Hepatocyte (in vitro differentiated cells): ENCODE measurements at regions not wholly inside any gene's neighbourhood (a gene's known extent, or its start where the extent isn't known, plus 50 kb on each side); places are given as distances from the start of the nearest gene placed in this dataset.

Experiments
- DNase-seq: peaks from one replicate; pipeline ENCODE4 v3.0.0-alpha.2; 2016; ENCODE audit warnings: low spot score
- H2AFZ ChIP-seq: fragments of 200-600 bp; sonication (generic); 2 replicates; pipeline ENCODE4 v1.6.0; 2016; ENCODE audit warnings: antibody characterized with exemption, mild to moderate bottlenecking
- H3K27ac ChIP-seq: fragments of 200-600 bp; sonication (generic); 2 replicates; pipeline ENCODE4 v1.5.1; 2016; ENCODE audit warnings: mild to moderate bottlenecking
- H3K27me3 ChIP-seq: fragments of 200-600 bp; sonication (generic); 2 replicates; pipeline ENCODE4 v1.6.1; 2016
- H3K36me3 ChIP-seq: fragments of 200-600 bp; sonication (generic); replicated peaks from 2 replicates; pipeline ENCODE4 v1.5.1; 2016; ENCODE audit warnings: low read depth; ENCODE audit not compliant: insufficient read depth
- H3K4me1 ChIP-seq: fragments of 200-600 bp; sonication (generic); 2 replicates; pipeline ENCODE4 v1.5.1; 2016; ENCODE audit warnings: mild to moderate bottlenecking, moderate library complexity; ENCODE audit not compliant: insufficient read depth
- H3K4me2 ChIP-seq: fragments of 200-600 bp; sonication (generic); 2 replicates; pipeline ENCODE4 v1.6.0; 2016
- H3K4me3 ChIP-seq: fragments of 200-600 bp; sonication (generic); 2 replicates; pipeline ENCODE4 v1.5.1; 2016; ENCODE audit warnings: mild to moderate bottlenecking
- H3K79me2 ChIP-seq: fragments of 200-600 bp; sonication (generic); 2 replicates; pipeline ENCODE4 v1.6.0; 2017; ENCODE audit warnings: mild to moderate bottlenecking
- H3K9me2 ChIP-seq: fragments of 200-600 bp; sonication (generic); replicated peaks from 2 replicates; pipeline ENCODE4 v1.6.0; 2017; ENCODE audit warnings: mild to moderate bottlenecking; ENCODE audit not compliant: insufficient read depth
- H3K9me3 ChIP-seq: fragments of 200-600 bp; sonication (generic); 2 replicates; pipeline ENCODE4 v1.5.1; 2016; ENCODE audit warnings: low read depth, mild to moderate bottlenecking
- H4K20me1 ChIP-seq: fragments of 200-600 bp; sonication (generic); 2 replicates; pipeline ENCODE4 v1.6.0; 2016; ENCODE audit warnings: mild to moderate bottlenecking; ENCODE audit not compliant: insufficient read depth, poor library complexity, severe bottlenecking
- CTCF ChIP-seq: fragments of 200-600 bp; sonication (generic); IDR thresholded peaks from 2 replicates; pipeline ENCODE4 v1.5.1; 2016; ENCODE audit warnings: antibody characterized with exemption, mild to moderate bottlenecking; ENCODE audit not compliant: poor library complexity
- EZH2 ChIP-seq: fragments of 200-600 bp; sonication (generic); IDR thresholded peaks from 2 replicates; pipeline ENCODE4 v1.6.1; 2016; ENCODE audit warnings: antibody characterized with exemption, mild to moderate bottlenecking, borderline replicate concordance
- EZH2phosphoT487 ChIP-seq: fragments of 200-600 bp; sonication (generic); IDR thresholded peaks from one replicate; pipeline ENCODE4 v1.6.1; 2018; ENCODE audit warnings: antibody characterized with exemption, mild to moderate bottlenecking, low read depth, moderate library complexity; ENCODE audit not compliant: unreplicated experiment, severe bottlenecking
- WGBS: methylation state at CpG from one replicate; pipeline ENCODE4 v1.1.6; 2016; ENCODE audit warnings: low lambda C conversion rate; ENCODE audit errors: missing lambda C conversion rate; 5-methylcytosine and 5-hydroxymethylcytosine counted together

GRCh38 chr7:115779561-115779960 lies 251.0 kb downstream of the TFEC start:
- no peak overlapping the region for H2AFZ ChIP-seq
- H3K27ac ChIP-seq = no peak overlapping the region
- H3K4me3 ChIP-seq = no peak overlapping the region
- no peaks in the 10 kb centered on the region for H3K9me2 ChIP-seq
- no peaks in the 10 kb centered on the region for H3K79me2 ChIP-seq
- no peaks in the 10 kb centered on the region for H3K9me3 ChIP-seq
- no peaks in the 10 kb centered on the region for H3K27me3 ChIP-seq
- H4K20me1 ChIP-seq = no peaks in the 10 kb centered on the region
- TF ChIP-seq EZH2 = no peak
- TF ChIP-seq CTCF = no peak
- no peak for TF ChIP-seq EZH2phosphoT487
- H3K4me2 ChIP-seq = no peak overlapping the region
- peaks cover 11% of the 10 kb centered on the region for H3K4me1 ChIP-seq
- H3K36me3 ChIP-seq = no peaks in the 10 kb centered on the region
- DNase-seq = no peak

GRCh38 chr7:115775981-115776380 lies 254.6 kb downstream of the TFEC start:
- Histone ChIP-seq H2AFZ (no peak overlapping the region), H3K4me2 (no peak overlapping the region), H3K4me3 (no peak overlapping the region), H3K9me3 (no peaks in the 10 kb centered on the region), H3K36me3 (no peaks in the 10 kb centered on the region), H4K20me1 (no peaks in the 10 kb centered on the region), H3K4me1 (no peaks in the 10 kb centered on the region), H3K79me2 (no peaks in the 10 kb centered on the region), H3K27me3 (no peaks in the 10 kb centered on the region), H3K27ac (no peak overlapping the region), H3K9me2 (no peaks in the 10 kb centered on the region)
- TF ChIP-seq EZH2phosphoT487 (no peak), CTCF (no peak), EZH2 (no peak)
- 82% methylated on average over 1 of the region's 1 CpG for WGBS
- DNase-seq = peak; percentile 25

- no peaks in the 10 kb centered on the region for H3K9me3 ChIP-seq
- no peaks in the 10 kb centered on the region for H4K20me1 ChIP-seq
- H3K4me3 ChIP-seq = no peak overlapping the region
- WGBS = 86% methylated on average over 8 of the region's 8 CpGs
- DNase-seq = no peak
- no peaks in the 10 kb centered on the region for H3K9me2 ChIP-seq
- TF ChIP-seq EZH2 = no peak
- TF ChIP-seq CTCF = no peak
- no peak for TF ChIP-seq EZH2phosphoT487
- no peaks in the 10 kb centered on the region for H3K36me3 ChIP-seq
- H3K4me2 ChIP-seq = no peak overlapping the region
- H3K4me1 ChIP-seq = no peaks in the 10 kb centered on the region
- H2AFZ ChIP-seq = no peak overlapping the region
- H3K27ac ChIP-seq = no peak overlapping the region
- no peaks in the 10 kb centered on the region for H3K27me3 ChIP-seq
- H3K79me2 ChIP-seq = no peaks in the 10 kb centered on the region
These were observed 267.2 kb downstream of the TFEC start for GRCh38 chr7:115763347-115763746.

GRCh38 chr7:115758025-115758424 lies 272.5 kb downstream of the TFEC start:
- Histone ChIP-seq H3K4me1 (no peaks in the 10 kb centered on the region), H3K4me3 (no peak overlapping the region), H3K4me2 (no peak overlapping the region), H3K27me3 (no peaks in the 10 kb centered on the region), H3K79me2 (no peaks in the 10 kb centered on the region), H3K9me3 (no peaks in the 10 kb centered on the region), H2AFZ (no peak overlapping the region), H3K27ac (no peak overlapping the region), H3K9me2 (no peaks in the 10 kb centered on the region), H3K36me3 (no peaks in the 10 kb centered on the region), H4K20me1 (no peaks in the 10 kb centered on the region)
- DNase-seq = no peak
- no peak for TF ChIP-seq EZH2
- WGBS = 83% methylated on average over 3 of the region's 3 CpGs
